NCI-H128 (cell line): ENCODE measurements at regions not wholly inside any gene's neighbourhood (a gene's known extent, or its start where the extent isn't known, plus 50 kb on each side); places are given as distances from the start of the nearest gene placed in this dataset.
"Not testable (repeated sequence)": the region's sequence is repeated elsewhere in the genome, so short reads cannot be mapped to it uniquely, and the experiment has no call there.

ENCODE experiments used
- DNase-seq: peaks from one replicate; lab custom pipeline; 2025; ENCODE audit not compliant: unreplicated experiment; lab: John Stamatoyannopoulos, UW

DNA sequence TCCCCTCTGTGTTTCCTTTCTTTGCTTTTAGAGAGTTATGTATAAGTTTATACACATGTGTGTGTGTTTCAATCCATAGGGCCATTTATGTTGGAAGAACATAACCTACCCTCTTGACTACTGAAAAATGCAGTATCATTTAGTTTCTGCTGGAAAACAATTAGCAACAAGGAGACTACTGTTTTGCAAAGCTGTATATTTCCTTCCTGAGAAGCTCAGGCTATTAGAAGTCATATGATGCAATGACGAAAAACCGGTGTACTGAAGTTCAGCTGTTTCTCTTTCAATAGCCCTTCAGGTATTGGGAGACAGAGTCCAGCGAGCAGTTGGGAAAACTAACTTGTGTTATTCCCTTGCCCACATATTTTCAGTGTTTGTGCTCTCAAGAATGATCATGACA, 447.7 kb upstream of the GYPC start:
- DNase-seq, result no peak

GRCh38 chr2:126212735-126213134, 443.2 kb upstream of the GYPC start:
- no peak for DNase-seq

GRCh38 chr2:126219081-126219480, 436.9 kb upstream of the GYPC start:
- DNase-seq, result no peak

DNA sequence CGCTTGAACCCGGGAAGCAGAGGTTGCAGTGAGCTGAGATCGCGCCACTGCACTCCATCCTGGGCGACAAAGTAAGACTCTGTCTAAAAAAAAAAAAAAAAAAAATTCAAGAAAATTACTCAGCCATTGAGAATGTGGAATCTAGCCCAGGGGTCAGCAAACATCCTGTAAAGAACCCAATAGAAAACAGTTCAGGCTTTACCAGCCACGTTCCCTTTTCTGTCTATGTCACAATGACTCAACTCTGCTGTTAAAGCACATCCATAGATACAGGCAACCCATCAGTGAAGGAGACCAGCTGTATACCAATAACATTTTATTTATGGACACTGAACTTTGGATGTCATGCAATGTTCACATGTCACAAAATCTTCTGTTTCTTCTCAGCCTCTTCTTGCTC, 435.6 kb upstream of the GYPC start:
- no peak for DNase-seq

DNA sequence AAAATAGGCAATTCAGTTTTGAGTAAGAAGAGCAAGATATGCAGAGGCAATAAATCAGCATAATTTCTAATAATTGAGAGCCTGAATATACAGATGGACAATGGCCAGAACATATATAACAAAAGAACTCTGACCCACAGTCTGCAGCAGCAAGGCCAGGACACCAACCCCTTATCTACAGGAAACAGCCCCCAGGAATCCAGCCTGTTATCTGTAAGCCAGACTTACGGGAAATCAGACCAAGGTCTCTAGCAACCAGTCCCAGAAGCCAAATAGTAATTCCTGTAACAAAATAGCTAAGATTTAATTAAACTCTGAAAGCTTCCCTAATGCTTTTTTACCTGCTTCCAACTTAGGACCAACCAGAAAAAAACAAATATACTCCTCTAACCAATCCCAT, 434.5 kb upstream of the GYPC start:
- no peak for DNase-seq

- DNase-seq, result no peak
These were observed 433.7 kb upstream of the GYPC start for GRCh38 chr2:126222278-126222677.

- DNase-seq, result no peak
These were observed 431.2 kb upstream of the GYPC start for GRCh38 chr2:126224776-126225175.

- DNase-seq, result no peak
These were observed 428.7 kb upstream of the GYPC start for GRCh38 chr2:126227250-126227649.

DNA sequence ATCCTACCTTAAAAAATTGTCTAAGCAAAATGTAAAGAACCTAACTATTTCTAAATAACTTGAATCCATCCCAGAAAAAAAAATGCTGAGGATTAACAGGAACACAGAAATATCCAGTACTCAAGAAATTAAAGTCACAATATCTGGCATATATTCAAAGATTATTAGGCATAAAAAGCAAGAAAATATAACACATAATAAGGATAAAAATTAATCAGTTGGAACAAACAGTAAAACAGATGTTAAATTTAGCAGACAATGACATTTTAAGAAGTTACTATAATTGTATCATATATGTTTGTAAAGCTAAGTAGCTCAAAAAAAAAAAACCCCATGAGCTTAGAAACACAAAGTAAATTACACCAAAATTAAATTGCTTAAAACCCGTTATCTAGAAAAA, 427.4 kb upstream of the GYPC start:
- DNase-seq, result no peak

- DNase-seq, result no peak
These were observed 417.7 kb upstream of the GYPC start for GRCh38 chr2:126238251-126238650.

DNA sequence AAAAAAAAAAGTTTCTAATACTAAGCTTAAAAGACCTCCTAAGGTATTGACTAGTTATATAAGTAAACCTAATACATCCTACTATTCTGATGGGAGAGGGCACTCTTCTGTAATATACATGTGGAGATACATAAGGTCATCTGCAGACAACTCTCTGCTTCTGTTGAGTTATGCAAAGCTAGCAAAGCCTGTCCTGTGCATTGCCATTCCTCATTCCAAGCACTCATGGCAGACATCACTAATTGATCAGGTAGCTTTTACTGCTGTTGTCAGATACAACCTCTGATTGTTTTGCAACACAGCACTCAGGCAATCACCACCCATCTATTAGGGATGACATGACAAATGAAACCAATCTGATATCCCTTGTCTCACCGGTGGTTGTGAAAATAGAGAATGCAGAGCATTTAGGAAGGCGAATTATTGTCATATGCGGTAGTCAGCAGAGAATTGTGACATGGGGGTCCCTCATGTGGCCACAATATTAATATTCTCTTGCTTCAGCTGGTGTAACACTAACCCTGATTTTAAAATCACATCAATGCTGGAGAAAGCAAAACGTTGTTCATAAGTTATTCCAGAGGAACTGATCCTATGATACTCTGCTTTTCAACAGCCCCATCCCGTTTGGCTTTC, 416.5 kb upstream of the GYPC start:
- DNase-seq, result no peak

DNA sequence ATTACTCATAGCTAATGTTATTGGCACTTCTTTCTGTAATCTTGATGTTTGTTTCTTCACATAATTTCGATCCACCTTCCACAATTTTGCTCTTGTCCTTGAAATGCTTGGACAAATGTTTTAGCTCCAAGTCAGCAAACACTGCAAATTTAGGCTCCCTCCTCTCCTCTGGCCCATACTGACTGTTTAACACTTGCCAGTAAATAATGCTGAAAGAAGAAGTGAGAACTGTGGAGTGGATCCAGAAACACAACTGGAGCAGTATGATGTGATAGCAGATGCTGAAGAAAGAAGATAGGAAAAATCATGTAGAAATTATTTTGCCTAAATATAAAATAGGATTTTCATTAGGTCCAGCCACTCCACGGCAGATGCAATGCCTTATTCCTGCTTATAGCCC, 415.0 kb upstream of the GYPC start:
- DNase-seq, result no peak

GRCh38 chr2:126241411-126241810, 414.5 kb upstream of the GYPC start:
- DNase-seq, result no peak

GRCh38 chr2:126244937-126245336, 411.0 kb upstream of the GYPC start:
- no peak for DNase-seq

- DNase-seq, result no peak
These were observed 402.3 kb upstream of the GYPC start for GRCh38 chr2:126253669-126254068.

DNA sequence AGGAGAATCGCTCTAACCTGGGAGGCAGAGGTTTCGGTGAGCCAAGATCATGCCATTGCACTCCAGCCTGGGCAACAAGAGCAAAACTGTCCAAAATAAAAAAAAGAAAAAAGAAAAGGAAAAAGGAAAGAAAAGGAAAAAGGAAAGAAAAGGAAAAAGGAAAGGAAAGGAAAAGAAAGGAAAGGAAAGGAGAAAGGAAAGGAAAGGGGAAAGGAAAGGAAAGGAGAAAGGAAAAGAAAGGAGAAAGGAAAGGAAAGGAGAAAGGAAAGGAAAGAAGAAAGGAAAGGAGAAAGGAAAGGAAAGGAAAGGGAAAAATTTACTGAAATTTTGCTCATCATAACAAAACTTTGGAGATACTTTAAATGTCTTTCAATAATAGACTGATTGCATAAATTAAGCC, 391.3 kb upstream of the GYPC start:
- no peak for DNase-seq

DNA sequence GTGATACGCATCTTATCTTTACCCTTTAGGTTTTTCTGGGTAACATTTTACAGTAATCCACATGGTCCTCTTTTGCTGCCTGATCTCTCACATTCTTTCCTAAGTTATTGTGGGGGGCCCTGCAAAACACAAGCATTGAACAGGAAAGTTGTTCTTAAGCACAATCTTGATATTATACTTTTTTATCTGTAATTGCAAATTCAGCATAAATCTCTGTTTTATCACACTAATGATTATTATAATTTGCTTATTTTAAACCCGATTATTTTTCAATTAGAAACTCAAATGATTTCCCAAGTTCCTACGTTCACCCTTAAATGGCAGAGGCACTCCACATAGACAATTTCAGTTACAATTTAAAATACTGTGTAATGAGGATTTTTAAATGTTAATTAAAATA, 386.0 kb upstream of the GYPC start:
- no peak for DNase-seq

GRCh38 chr2:126270587-126270986, 385.4 kb upstream of the GYPC start:
- DNase-seq, result no peak

GRCh38 chr2:126272401-126272800, 383.6 kb upstream of the GYPC start:
- DNase-seq, result no peak

DNA sequence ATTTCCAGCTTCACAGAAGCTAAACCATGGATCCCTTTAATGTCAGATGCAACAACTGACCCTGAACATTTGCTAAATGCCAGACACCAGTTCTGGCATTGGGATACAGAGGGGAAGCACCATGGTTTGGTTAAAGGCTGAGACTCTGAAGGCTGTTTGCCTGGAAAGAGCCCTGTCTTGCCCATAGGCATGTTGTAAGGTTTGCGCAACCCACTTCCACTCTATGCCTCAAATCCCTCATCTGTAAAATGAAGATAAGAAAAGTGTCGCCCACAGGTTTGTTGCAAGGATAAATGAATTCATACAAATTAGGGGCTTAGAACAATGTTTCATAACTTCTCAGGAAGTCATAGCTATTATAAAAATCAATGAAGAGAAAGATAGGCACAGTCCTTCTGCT, 380.9 kb upstream of the GYPC start:
- DNase-seq, result no peak

GRCh38 chr2:126276268-126276667, 379.7 kb upstream of the GYPC start:
- not testable (repeated sequence) for DNase-seq

GRCh38 chr2:126288362-126288761, 367.6 kb upstream of the GYPC start:
- DNase-seq, result no peak

DNA sequence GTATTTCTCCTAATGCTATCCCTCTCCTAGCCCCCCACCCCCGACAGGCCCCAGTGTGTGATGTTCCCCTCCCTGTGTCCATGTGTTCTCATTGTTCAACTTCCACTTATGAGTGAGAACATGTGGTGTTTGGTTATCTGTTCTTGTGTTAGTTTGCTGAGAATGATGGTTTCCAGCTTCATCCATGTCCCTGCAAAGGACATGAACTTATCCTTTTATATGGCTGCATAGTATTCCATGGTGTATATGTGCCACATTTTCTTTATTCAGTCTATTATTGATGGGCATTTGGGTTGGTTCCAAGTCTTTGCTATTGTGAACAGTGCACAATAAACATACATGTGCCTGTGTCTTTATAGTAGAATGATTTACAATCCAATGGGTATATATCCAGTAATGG, 362.0 kb upstream of the GYPC start:
- DNase-seq, result not testable (repeated sequence)
